Gastrocnemius medialis (tissue), 4 donors: ENCODE measurements at regions not wholly inside any gene's neighbourhood (a gene's known extent, or its start where the extent isn't known, plus 50 kb on each side); places are given as distances from the start of the nearest gene placed in this dataset.

ENCODE experiments used
- ATAC-seq, 2 donors: fragments of 150-250 bp; one replicate each; pipeline ENCODE4 v1.9.1; 2016
- DNase-seq, 2 donors: peaks; one replicate each; pipeline ENCODE4 v3.0.0-alpha.2; 2019
- H3K27ac ChIP-seq, 4 donors: fragments of 200-600 bp; sonication (generic); 1 replicate in 1 of 4; 2 replicates in 3 of 4; pipeline ENCODE4 v1.5.1; 2016 to 2018; ENCODE audit warnings: mild to moderate bottlenecking in 2 of 4, moderate library complexity in 1 of 4
- H3K27me3 ChIP-seq, 3 donors: fragments of 200-600 bp; sonication (generic) in 2 of 3; 1 replicate in 1 of 3; 2 replicates in 2 of 3; pipeline versions ENCODE4 v1.5.1 to v1.6.0; 2016 to 2019; ENCODE audit warnings: mild to moderate bottlenecking in 1 of 3, moderate library complexity in 1 of 3
- H3K36me3 ChIP-seq, 2 donors: fragments of 200-600 bp; sonication (generic) in 1 of 2; one replicate each; pipeline ENCODE4 v1.5.1; 2017 to 2018
- H3K4me1 ChIP-seq, 2 donors: fragments of 200-600 bp; sonication (generic) in 1 of 2; one replicate each; pipeline ENCODE4 v1.5.1; 2016 to 2017; ENCODE audit warnings: mild to moderate bottlenecking in 2 of 2
- H3K4me3 ChIP-seq, 4 donors: fragments of 200-600 bp; sonication (generic) in 3 of 4; 1 replicate in 1 of 4; 2 replicates in 3 of 4; pipeline ENCODE4 v1.5.1; 2016 to 2019; ENCODE audit warnings: mild to moderate bottlenecking in 2 of 4
- H3K9me3 ChIP-seq, 3 donors: fragments of 200-600 bp; sonication (generic) in 2 of 3; 1 replicate in 1 of 3; 2 replicates in 2 of 3; pipeline ENCODE4 v1.5.1; 2016 to 2019
- POLR2A ChIP-seq, 2 donors: fragments of 450-650 bp; IDR thresholded peaks; one replicate each; pipeline ENCODE4 v1.6.1; 2017; ENCODE audit warnings: antibody characterized with exemption in 2 of 2, mild to moderate bottlenecking in 2 of 2, moderate library complexity in 2 of 2
- in situ Hi-C, 4 donors: fragments of 200-750 bp; cut with MboI; loops; one replicate each; pipeline versions ENCODE4 v1.15.0 to v1.8.0; 2017; ENCODE audit warnings: low sequenced_read_pairs in 4 of 4
- intact Hi-C: fragments of 100-400 bp; cut with DNase I; formaldehyde crosslinking; loops from one replicate; pipeline ENCODE4 v1.15.1; 2023; ENCODE audit warnings: low total_unique reads
- TF ChIP-seq, protein P1 (sequence below), 5 experiments: fragments of 450-650 bp in 3 of 5; fragments of 200-600 bp in 2 of 5; sonication (generic) in 2 of 5; IDR thresholded peaks in 4 of 5; conservative IDR thresholded peaks in 1 of 5; 1 replicate in 4 of 5; 2 replicates in 1 of 5; pipeline ENCODE4 v1.5.1; 2016 to 2019; ENCODE audit warnings: antibody characterized with exemption in 5 of 5, mild to moderate bottlenecking in 3 of 5, moderate library complexity in 3 of 5

DNA sequence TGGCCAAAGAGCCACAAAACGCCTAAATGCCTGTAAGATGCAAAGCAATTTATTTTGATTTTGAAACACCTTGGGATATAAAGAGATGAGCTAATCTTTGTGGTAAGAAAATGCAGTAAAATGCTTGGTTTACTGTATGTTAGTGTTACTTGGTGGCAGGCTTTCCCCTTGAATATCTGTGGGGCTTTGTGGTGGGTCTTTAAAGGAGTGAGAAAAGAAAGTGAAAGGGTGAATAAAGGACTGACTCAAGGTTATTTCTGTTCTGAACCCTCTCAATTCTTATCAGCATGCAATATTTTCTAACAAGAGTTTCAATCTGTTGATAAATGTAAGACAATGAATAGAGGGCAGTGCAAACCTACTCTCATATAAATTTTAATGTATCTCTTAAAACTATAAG, 1555.9 kb upstream of the RAG2 start:
- H3K4me3 ChIP-seq = no peak overlapping the region
- no peaks in the 10 kb centered on the region for H3K36me3 ChIP-seq
- H3K27ac ChIP-seq = no peak overlapping the region
- ATAC-seq (no peak), DNase-seq (no peak)
- H3K4me1 ChIP-seq = no peaks in the 10 kb centered on the region
- no peaks in the 10 kb centered on the region for H3K9me3 ChIP-seq
- no peak for TF ChIP-seq POLR2A (IDR thresholded peaks at IDR 0.05)
- in situ Hi-C loops (no loop called here), intact Hi-C loops (no loop called here)
- H3K27me3 ChIP-seq = no peaks in the 10 kb centered on the region

DNA sequence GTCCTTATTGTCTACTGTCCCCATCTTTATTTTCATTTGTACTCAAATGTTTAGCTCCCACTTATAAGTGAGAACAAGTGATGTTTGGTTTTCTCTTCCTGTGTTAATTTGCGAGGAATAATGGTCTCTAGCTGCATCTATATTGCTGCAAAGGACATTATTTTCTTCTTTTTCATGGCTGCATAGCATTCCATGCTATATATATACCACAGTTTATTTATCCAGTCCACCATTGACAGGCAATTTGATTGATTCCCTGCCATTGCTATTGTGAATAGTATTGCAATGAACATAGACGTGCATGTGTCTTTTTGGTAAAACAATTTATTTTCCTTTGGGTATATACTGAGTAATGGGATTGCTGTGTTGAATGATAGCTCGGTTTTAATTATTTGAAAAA, 1545.8 kb upstream of the RAG2 start:
- Histone ChIP-seq H3K4me1 (no peaks in the 10 kb centered on the region), H3K36me3 (no peaks in the 10 kb centered on the region), H3K4me3 (no peak overlapping the region), H3K27me3 (no peaks in the 10 kb centered on the region), H3K9me3 (peaks cover 0 to 3% (median 0%) of the 10 kb centered on the region in 3 donors), H3K27ac (no peak overlapping the region)
- ATAC-seq (no peak), DNase-seq (no peak)
- intact Hi-C loops = no loop called here
- in situ Hi-C loops = no loop called here
- TF ChIP-seq, protein P1, sequence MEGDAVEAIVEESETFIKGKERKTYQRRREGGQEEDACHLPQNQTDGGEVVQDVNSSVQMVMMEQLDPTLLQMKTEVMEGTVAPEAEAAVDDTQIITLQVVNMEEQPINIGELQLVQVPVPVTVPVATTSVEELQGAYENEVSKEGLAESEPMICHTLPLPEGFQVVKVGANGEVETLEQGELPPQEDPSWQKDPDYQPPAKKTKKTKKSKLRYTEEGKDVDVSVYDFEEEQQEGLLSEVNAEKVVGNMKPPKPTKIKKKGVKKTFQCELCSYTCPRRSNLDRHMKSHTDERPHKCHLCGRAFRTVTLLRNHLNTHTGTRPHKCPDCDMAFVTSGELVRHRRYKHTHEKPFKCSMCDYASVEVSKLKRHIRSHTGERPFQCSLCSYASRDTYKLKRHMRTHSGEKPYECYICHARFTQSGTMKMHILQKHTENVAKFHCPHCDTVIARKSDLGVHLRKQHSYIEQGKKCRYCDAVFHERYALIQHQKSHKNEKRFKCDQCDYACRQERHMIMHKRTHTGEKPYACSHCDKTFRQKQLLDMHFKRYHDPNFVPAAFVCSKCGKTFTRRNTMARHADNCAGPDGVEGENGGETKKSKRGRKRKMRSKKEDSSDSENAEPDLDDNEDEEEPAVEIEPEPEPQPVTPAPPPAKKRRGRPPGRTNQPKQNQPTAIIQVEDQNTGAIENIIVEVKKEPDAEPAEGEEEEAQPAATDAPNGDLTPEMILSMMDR (IDR thresholded peaks at IDR 0.05 in 4 of 5, conservative IDR thresholded peaks at IDR 0.05 in 1 of 5) = no peak
- TF ChIP-seq POLR2A (IDR thresholded peaks at IDR 0.05) = no peak

DNA sequence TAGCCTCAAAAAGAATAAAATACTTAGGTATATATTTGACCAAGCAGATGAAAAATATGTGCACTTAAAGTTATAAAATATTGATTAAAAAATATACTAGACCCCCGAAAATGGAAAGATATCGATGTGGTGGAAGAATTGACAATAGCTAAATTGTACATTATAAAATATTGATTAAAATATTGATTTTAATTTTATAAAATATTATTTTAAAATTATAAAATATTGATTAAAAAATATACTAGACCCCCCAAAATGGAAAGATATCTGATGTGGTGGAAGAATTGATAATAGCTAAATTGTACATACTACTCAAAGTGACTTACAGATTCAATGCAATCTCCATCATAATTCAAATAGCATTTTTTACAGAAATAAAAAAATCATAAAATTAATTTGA, 1540.9 kb upstream of the RAG2 start:
- no peak overlapping the region for H3K27ac ChIP-seq
- H3K27me3 ChIP-seq = no peaks in the 10 kb centered on the region
- intact Hi-C loops = no loop called here
- in situ Hi-C loops = no loop called here
- H3K36me3 ChIP-seq = no peaks in the 10 kb centered on the region
- no peak overlapping the region for H3K4me3 ChIP-seq
- DNase-seq = no peak
- no peaks in the 10 kb centered on the region for H3K4me1 ChIP-seq
- H3K9me3 ChIP-seq = peaks cover 0 to 3% (median 0%) of the 10 kb centered on the region in 3 donors
- ATAC-seq = no peak
- TF ChIP-seq, protein P1 (IDR thresholded peaks at IDR 0.05 in 4 of 5, conservative IDR thresholded peaks at IDR 0.05 in 1 of 5) = no peak
- no peak for TF ChIP-seq POLR2A (IDR thresholded peaks at IDR 0.05)

DNA sequence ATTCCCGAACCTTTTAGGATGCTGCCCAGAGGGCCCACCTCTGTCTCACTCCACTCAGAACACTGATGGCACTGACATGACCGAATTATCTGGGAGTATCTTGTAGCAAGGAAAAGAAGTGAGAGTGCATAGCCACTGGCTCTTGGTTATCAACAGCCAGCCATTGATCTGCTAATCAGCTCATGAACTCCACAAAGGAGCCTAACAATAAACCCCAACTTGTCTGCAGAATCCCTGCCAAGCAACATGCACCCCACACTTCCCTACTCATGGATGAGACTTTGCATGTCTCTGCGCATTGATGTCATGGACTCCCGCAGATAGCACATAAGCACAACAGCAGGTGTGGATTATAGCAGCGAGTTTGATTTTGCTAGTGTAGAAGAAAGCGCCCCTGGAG, 1538.9 kb upstream of the RAG2 start:
- Histone ChIP-seq H3K27me3 (no peaks in the 10 kb centered on the region), H3K36me3 (no peaks in the 10 kb centered on the region), H3K27ac (no peak overlapping the region), H3K9me3 (no peaks in the 10 kb centered on the region), H3K4me1 (no peaks in the 10 kb centered on the region), H3K4me3 (no peak overlapping the region)
- in situ Hi-C loops (no loop called here), intact Hi-C loops (no loop called here)
- no peak for DNase-seq
- no peak for TF ChIP-seq POLR2A (IDR thresholded peaks at IDR 0.05)
- TF ChIP-seq, protein P1 (IDR thresholded peaks at IDR 0.05 in 4 of 5, conservative IDR thresholded peaks at IDR 0.05 in 1 of 5) = no peak
- ATAC-seq = no peak

DNA sequence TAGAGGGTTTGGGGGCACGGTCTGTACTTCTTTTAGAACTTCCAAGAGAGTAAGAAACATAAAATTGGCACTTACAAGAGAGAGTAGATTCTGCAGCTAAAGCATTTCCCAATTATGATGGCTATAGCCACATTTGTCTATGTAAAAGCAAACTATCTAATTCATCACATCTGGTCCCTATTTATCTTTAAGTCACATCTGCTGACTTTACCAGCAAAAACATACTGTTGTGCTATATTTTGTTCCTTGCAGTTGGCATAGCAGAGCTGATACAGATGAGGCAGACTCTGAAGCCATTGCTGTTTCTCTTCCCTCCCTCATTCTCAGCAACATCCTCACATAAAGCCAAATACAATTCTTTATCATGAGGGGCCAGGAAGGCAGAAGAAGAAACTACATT, 1533.5 kb upstream of the RAG2 start:
- no peak for TF ChIP-seq POLR2A (IDR thresholded peaks at IDR 0.05)
- TF ChIP-seq, protein P1 (IDR thresholded peaks at IDR 0.05 in 4 of 5, conservative IDR thresholded peaks at IDR 0.05 in 1 of 5) = no peak
- in situ Hi-C loops = no loop called here

More for the DNA sequence above, 1533.5 kb upstream of the RAG2 start:
- Histone ChIP-seq H3K9me3 (no peaks in the 10 kb centered on the region), H3K4me3 (no peak overlapping the region), H3K27me3 (no peaks in the 10 kb centered on the region), H3K4me1 (no peaks in the 10 kb centered on the region), H3K36me3 (no peaks in the 10 kb centered on the region), H3K27ac (no peak overlapping the region)
- DNase-seq (no peak), ATAC-seq (no peak)
- intact Hi-C loops = no loop called here
